ENCODE measurements at regions not wholly inside any gene's neighbourhood (a gene's known extent, or its start where the extent isn't known, plus 50 kb on each side); places are given as distances from the start of the nearest gene placed in this dataset.
A peak's percentile ranks its signal among the peaks of the same experiment; 100 is the strongest.

- no peak for ATAC-seq
- 17 to 18% methylated on average over 1 of the region's 1 CpG for WGBS, 2 donors
- TF ChIP-seq CTCF (IDR thresholded peaks at IDR 0.05) (no peak), POLR2A (IDR thresholded peaks at IDR 0.05) (no peak)
Measured at GRCh38 chrY:21813484-21814233, 80.7 kb downstream of the RBMY1D start.

GRCh38 chrY:21814491-21814890 lies 79.8 kb downstream of the RBMY1D start:
- intact Hi-C loops (cut with DNase I) = no loop called here
- ATAC-seq = no peak
- no peaks in the 10 kb centered on the region for H3K4me1 ChIP-seq
- H3K36me3 ChIP-seq (replicated peaks in 1 of 2; ENCODE audit: insufficient read depth in 1 of 2, low read depth in 2 of 2) = no peaks in the 10 kb centered on the region
- 39 to 46% methylated on average over 2 of the region's 2 CpGs for WGBS, 2 donors
- H3K9me3 ChIP-seq = no peaks in the 10 kb centered on the region
- H3K27ac ChIP-seq = no peak overlapping the region
- H3K4me3 ChIP-seq = no peak overlapping the region
- no peaks in the 10 kb centered on the region for H3K27me3 ChIP-seq
- TF ChIP-seq CTCF (IDR thresholded peaks at IDR 0.05) = no peak
- TF ChIP-seq POLR2A (IDR thresholded peaks at IDR 0.05) = no peak
- DNase-seq = no peak

More at GRCh38 chrY:21813484-21814233, 80.7 kb downstream of the RBMY1D start:
- DNase-seq = no peak
- Histone ChIP-seq H3K9me3 (no peaks in the 10 kb centered on the region), H3K27me3 (no peaks in the 10 kb centered on the region), H3K36me3 (replicated peaks in 1 of 2; ENCODE audit: insufficient read depth in 1 of 2, low read depth in 2 of 2) (no peaks in the 10 kb centered on the region), H3K27ac (no peak overlapping the region), H3K4me1 (no peaks in the 10 kb centered on the region), H3K4me3 (no peak overlapping the region)
- intact Hi-C loops (cut with DNase I) = no loop called here

GRCh38 chrY:21821881-21822280 lies 72.4 kb downstream of the RBMY1D start:
- WGBS, 2 donors = 7 to 11% methylated on average over 5 of the region's 5 CpGs
- no peak overlapping the region for H3K27ac ChIP-seq
- DNase-seq (peak in 1 of 4 donors; percentile 12), ATAC-seq (no peak)
- no peaks in the 10 kb centered on the region for H3K9me3 ChIP-seq
- intact Hi-C loops (cut with DNase I) = no loop called here
- H3K4me3 ChIP-seq = no peak overlapping the region
- TF ChIP-seq POLR2A (IDR thresholded peaks at IDR 0.05) = no peak
- TF ChIP-seq CTCF (IDR thresholded peaks at IDR 0.05) = no peak
- H3K36me3 ChIP-seq (replicated peaks in 1 of 2; ENCODE audit: insufficient read depth in 1 of 2, low read depth in 2 of 2) = no peaks in the 10 kb centered on the region
- H3K27me3 ChIP-seq = no peaks in the 10 kb centered on the region
- H3K4me1 ChIP-seq = no peaks in the 10 kb centered on the region

- Histone ChIP-seq H3K4me3 (no peak overlapping the region), H3K27ac (no peak overlapping the region), H3K9me3 (no peaks in the 10 kb centered on the region), H3K27me3 (no peaks in the 10 kb centered on the region), H3K4me1 (no peaks in the 10 kb centered on the region), H3K36me3 (replicated peaks in 1 of 2; ENCODE audit: insufficient read depth in 1 of 2, low read depth in 2 of 2) (no peaks in the 10 kb centered on the region)
- ATAC-seq = no peak
- no peak for DNase-seq
- no peak for TF ChIP-seq CTCF (IDR thresholded peaks at IDR 0.05)
- no peak for TF ChIP-seq POLR2A (IDR thresholded peaks at IDR 0.05)
- WGBS, 2 donors = 53 to 61% methylated on average over 2 to 3 of the region's 3 CpGs
- intact Hi-C loops (cut with DNase I) = no loop called here
Measured at GRCh38 chrY:21827593-21827992, 66.7 kb downstream of the RBMY1D start.
